SK-N-SH treated with all-trans-retinoic acid at 6 μM for 48 hours (cell line): ENCODE measurements at regions not wholly inside any gene's neighbourhood (a gene's known extent, or its start where the extent isn't known, plus 50 kb on each side); places are given as distances from the start of the nearest gene placed in this dataset.

Experiments
- ATAC-seq: fragments of 200-7000 bp; cut with Tn5 transposase; 3 replicates; pipeline ENCODE4 v1.9.1; 2020; ENCODE audit warnings: mild to moderate bottlenecking, moderate library complexity
- ARNTL ChIP-seq: fragments of 450-650 bp; formaldehyde crosslinking; IDR thresholded peaks from 2 replicates; pipeline ENCODE4 v1.5.0; 2020; ENCODE audit warnings: low read depth, mild to moderate bottlenecking, moderate library complexity, borderline replicate concordance
- BACH2 ChIP-seq: fragments of 250-450 bp; sonication (Bioruptor Pico); IDR thresholded peaks from 2 replicates; pipeline ENCODE4 v1.9.0; 2021; ENCODE audit warnings: mild to moderate bottlenecking, borderline replicate concordance
- CREB5 ChIP-seq: fragments of 250-450 bp; sonication (Bioruptor Pico); IDR thresholded peaks from 2 replicates; pipeline ENCODE4 v1.5.1; 2020; ENCODE audit warnings: low read depth, mild to moderate bottlenecking, moderate library complexity
- CSRNP3 ChIP-seq: fragments of 250-450 bp; sonication (Bioruptor Pico); IDR thresholded peaks from 2 replicates; pipeline ENCODE4 v1.5.1; 2021; ENCODE audit warnings: mild to moderate bottlenecking, moderate library complexity
- GLIS3 ChIP-seq: fragments of 250-450 bp; sonication (Bioruptor Pico); IDR thresholded peaks from 2 replicates; pipeline ENCODE4 v1.5.0; 2020; ENCODE audit warnings: mild to moderate bottlenecking, moderate library complexity
- ISL1 ChIP-seq: fragments of 250-450 bp; sonication (Bioruptor Pico); IDR thresholded peaks from 2 replicates; pipeline ENCODE4 v2.1.2; 2022; ENCODE audit warnings: mild to moderate bottlenecking, moderate library complexity
- OSR1 ChIP-seq: fragments of 250-450 bp; sonication (Bioruptor Pico); IDR thresholded peaks from 2 replicates; pipeline ENCODE4 v1.8.0; 2022; ENCODE audit warnings: moderate library complexity, mild to moderate bottlenecking, inconsistent platforms
- POU6F1 ChIP-seq: fragments of 250-450 bp; sonication (Bioruptor Pico); IDR thresholded peaks from 2 replicates; pipeline ENCODE4 v1.8.0; 2021; ENCODE audit warnings: low read depth, mild to moderate bottlenecking, moderate library complexity, borderline replicate concordance
- PPARA ChIP-seq: fragments of 250-450 bp; sonication (Bioruptor Pico); IDR thresholded peaks from 2 replicates; pipeline ENCODE4 v1.5.0; 2020; ENCODE audit warnings: mild to moderate bottlenecking, borderline replicate concordance
- RARB ChIP-seq: fragments of 250-450 bp; sonication (Bioruptor Pico); IDR thresholded peaks from 2 replicates; pipeline ENCODE4 v1.8.0; 2021; ENCODE audit warnings: mild to moderate bottlenecking, moderate library complexity
- SNAI2 ChIP-seq: fragments of 250-450 bp; sonication (Bioruptor Pico); IDR thresholded peaks from 2 replicates; pipeline ENCODE4 v1.5.0; 2020; ENCODE audit warnings: mild to moderate bottlenecking, moderate library complexity
- ZC3H10 ChIP-seq: fragments of 250-450 bp; sonication (Bioruptor Pico); IDR thresholded peaks from 2 replicates; pipeline ENCODE4 v1.5.1; 2021; ENCODE audit warnings: mild to moderate bottlenecking, moderate library complexity
- ZFP3 ChIP-seq: fragments of 250-450 bp; sonication (Bioruptor Pico); IDR thresholded peaks from 2 replicates; pipeline ENCODE4 v1.5.0; 2020; ENCODE audit warnings: mild to moderate bottlenecking, moderate library complexity
- ZFP30 ChIP-seq: fragments of 450-650 bp; formaldehyde crosslinking; IDR thresholded peaks from 2 replicates; pipeline ENCODE4 v1.5.0; 2022; ENCODE audit warnings: mild to moderate bottlenecking, moderate library complexity
- ZNF565 ChIP-seq: fragments of 450-650 bp; formaldehyde crosslinking; conservative IDR thresholded peaks from 2 replicates; pipeline ENCODE4 v1.5.0; 2020; ENCODE audit warnings: low read depth, mild to moderate bottlenecking, moderate library complexity
- ZNF70 ChIP-seq: fragments of 450-650 bp; formaldehyde crosslinking; IDR thresholded peaks from 2 replicates; pipeline ENCODE4 v1.5.0; 2020; ENCODE audit warnings: mild to moderate bottlenecking, moderate library complexity
- ZNF8 ChIP-seq: fragments of 450-650 bp; formaldehyde crosslinking; IDR thresholded peaks from 2 replicates; pipeline ENCODE4 v1.5.0; 2020; ENCODE audit warnings: mild to moderate bottlenecking, moderate library complexity
- TF ChIP-seq, protein P1 (sequence below): fragments of 250-450 bp; sonication (Bioruptor Pico); IDR thresholded peaks from 2 replicates; pipeline ENCODE4 v1.5.0; 2020; ENCODE audit warnings: mild to moderate bottlenecking, moderate library complexity
- TF ChIP-seq, protein P2 (sequence below): fragments of 250-450 bp; sonication (Bioruptor Pico); IDR thresholded peaks from 2 replicates; pipeline ENCODE4 v1.8.0; 2020; ENCODE audit warnings: mild to moderate bottlenecking, moderate library complexity, borderline replicate concordance

GRCh38 chr13:87907202-87907601 is 236.0 kb downstream of the SLITRK5 start:
- no peak for ATAC-seq
- TF ChIP-seq PPARA (CRISPR knock-in tag), result no peak
- no peak for TF ChIP-seq RARB (CRISPR knock-in tag)
- TF ChIP-seq, protein P1, sequence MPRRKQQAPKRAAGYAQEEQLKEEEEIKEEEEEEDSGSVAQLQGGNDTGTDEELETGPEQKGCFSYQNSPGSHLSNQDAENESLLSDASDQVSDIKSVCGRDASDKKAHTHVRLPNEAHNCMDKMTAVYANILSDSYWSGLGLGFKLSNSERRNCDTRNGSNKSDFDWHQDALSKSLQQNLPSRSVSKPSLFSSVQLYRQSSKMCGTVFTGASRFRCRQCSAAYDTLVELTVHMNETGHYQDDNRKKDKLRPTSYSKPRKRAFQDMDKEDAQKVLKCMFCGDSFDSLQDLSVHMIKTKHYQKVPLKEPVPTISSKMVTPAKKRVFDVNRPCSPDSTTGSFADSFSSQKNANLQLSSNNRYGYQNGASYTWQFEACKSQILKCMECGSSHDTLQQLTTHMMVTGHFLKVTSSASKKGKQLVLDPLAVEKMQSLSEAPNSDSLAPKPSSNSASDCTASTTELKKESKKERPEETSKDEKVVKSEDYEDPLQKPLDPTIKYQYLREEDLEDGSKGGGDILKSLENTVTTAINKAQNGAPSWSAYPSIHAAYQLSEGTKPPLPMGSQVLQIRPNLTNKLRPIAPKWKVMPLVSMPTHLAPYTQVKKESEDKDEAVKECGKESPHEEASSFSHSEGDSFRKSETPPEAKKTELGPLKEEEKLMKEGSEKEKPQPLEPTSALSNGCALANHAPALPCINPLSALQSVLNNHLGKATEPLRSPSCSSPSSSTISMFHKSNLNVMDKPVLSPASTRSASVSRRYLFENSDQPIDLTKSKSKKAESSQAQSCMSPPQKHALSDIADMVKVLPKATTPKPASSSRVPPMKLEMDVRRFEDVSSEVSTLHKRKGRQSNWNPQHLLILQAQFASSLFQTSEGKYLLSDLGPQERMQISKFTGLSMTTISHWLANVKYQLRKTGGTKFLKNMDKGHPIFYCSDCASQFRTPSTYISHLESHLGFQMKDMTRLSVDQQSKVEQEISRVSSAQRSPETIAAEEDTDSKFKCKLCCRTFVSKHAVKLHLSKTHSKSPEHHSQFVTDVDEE (CRISPR knock-in tag), result no peak
- no peak for TF ChIP-seq ZFP3 (CRISPR knock-in tag)
- no peak for TF ChIP-seq BACH2 (CRISPR knock-in tag)
- TF ChIP-seq SNAI2 (CRISPR knock-in tag), result no peak
- no peak for TF ChIP-seq ZC3H10
- TF ChIP-seq GLIS3 (CRISPR knock-in tag), result no peak
- TF ChIP-seq ARNTL (CRISPR knock-in tag), result no peak
- TF ChIP-seq ZNF8 (CRISPR knock-in tag), result no peak
- no peak for TF ChIP-seq POU6F1 (CRISPR knock-in tag)
- TF ChIP-seq CSRNP3, result no peak

- no peak for ATAC-seq
- TF ChIP-seq, protein P2, sequence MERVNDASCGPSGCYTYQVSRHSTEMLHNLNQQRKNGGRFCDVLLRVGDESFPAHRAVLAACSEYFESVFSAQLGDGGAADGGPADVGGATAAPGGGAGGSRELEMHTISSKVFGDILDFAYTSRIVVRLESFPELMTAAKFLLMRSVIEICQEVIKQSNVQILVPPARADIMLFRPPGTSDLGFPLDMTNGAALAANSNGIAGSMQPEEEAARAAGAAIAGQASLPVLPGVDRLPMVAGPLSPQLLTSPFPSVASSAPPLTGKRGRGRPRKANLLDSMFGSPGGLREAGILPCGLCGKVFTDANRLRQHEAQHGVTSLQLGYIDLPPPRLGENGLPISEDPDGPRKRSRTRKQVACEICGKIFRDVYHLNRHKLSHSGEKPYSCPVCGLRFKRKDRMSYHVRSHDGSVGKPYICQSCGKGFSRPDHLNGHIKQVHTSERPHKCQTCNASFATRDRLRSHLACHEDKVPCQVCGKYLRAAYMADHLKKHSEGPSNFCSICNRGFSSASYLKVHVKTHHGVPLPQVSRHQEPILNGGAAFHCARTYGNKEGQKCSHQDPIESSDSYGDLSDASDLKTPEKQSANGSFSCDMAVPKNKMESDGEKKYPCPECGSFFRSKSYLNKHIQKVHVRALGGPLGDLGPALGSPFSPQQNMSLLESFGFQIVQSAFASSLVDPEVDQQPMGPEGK, result no peak
- TF ChIP-seq ZNF8 (CRISPR knock-in tag) (no peak), OSR1 (no peak), ISL1 (CRISPR knock-in tag) (no peak), ARNTL (CRISPR knock-in tag) (no peak), ZC3H10 (no peak), CREB5 (CRISPR knock-in tag) (no peak)
- TF ChIP-seq, all 23 proteins: peak for 0
These were observed 248.8 kb downstream of the SLITRK5 start for GRCh38 chr13:87919956-87920355.

- ATAC-seq, result no peak
- TF ChIP-seq OSR1 (no peak), ISL1 (CRISPR knock-in tag) (no peak), SNAI2 (CRISPR knock-in tag) (no peak)
These were observed 252.6 kb downstream of the SLITRK5 start for GRCh38 chr13:87923753-87924152.

DNA sequence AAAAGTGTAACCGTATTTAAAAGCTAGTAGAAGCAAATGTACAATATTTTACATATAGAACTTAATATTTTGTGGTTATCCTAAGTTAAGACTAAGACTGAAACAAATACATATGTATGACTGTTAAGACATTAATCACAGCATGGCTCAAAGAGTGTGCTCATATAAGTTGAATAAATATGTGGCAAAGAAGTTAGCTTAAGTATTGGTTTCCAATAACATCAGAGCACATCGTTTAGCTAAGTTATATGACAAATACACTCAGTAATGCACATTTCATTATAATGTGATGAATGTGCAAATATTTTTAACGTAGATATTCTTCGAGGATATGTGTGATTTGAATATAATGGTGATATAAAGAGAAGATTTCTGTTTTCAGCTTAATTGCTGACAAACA is 253.8 kb downstream of the SLITRK5 start:
- TF ChIP-seq, protein P2, result no peak
- no peak for TF ChIP-seq ZNF70
- TF ChIP-seq OSR1, result no peak
- no peak for TF ChIP-seq CSRNP3
- no peak for TF ChIP-seq CREB5 (CRISPR knock-in tag)
- no peak for TF ChIP-seq ZNF8 (CRISPR knock-in tag)
- TF ChIP-seq RARB (CRISPR knock-in tag), result no peak
- no peak for TF ChIP-seq ZNF565 (CRISPR knock-in tag)
- no peak for TF ChIP-seq ZFP30 (CRISPR knock-in tag)
- no peak for TF ChIP-seq POU6F1 (CRISPR knock-in tag)
- no peak for ATAC-seq
